D341Med (cell line): ENCODE measurements at regions not wholly inside any gene's neighbourhood (a gene's known extent, or its start where the extent isn't known, plus 50 kb on each side); places are given as distances from the start of the nearest gene placed in this dataset.
A peak's percentile ranks its signal among the peaks of the same experiment; 100 is the strongest.
"Not testable (repeated sequence)": the region's sequence is repeated elsewhere in the genome, so short reads cannot be mapped to it uniquely, and the experiment has no call there.

Experiments used
- DNase-seq: peaks from one replicate; pipeline ENCODE4 v3.0.0; 2012; ENCODE audit warnings: low spot score

DNA sequence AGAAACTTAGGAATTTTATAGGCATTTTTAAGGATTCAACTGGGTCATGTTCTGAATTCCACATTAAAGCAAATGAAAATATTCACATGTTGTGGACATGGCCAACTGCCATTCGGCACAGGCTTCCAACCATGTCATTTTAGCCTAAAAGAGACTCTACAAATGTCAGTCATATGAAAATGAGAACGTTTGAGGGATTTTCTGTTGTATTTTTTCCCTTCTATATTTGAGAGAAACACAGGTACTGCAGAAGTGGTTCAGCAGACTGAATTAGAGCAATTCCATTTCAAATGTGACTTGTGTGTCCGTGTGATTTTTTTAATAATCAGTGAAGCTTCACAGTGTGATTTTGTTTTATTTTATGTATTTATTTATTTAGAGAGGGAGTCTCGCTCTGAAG lies 124.3 kb downstream of the TP53TG3F start:
- not testable (repeated sequence) for DNase-seq

DNA sequence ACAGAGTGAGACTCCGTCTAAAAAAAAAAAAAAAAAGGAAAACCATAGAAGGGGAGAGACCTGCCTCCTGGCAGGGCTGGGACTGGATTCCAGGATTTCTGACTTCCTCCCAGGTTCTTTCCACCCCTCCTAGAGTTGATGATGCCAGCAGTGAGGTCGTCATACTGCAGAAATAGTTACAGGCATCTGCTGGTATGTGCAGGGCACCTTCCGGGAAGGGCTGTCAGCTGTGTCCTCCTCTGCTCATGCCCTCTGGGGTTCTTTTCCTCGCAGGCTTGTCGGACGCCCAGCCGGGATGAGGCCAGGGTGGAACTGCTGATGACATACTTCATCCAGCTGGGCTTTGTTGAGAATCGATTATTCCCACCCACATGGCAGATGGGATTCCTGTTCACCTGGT lies 129.2 kb downstream of the TP53TG3F start:
- not testable (repeated sequence) for DNase-seq

DNA sequence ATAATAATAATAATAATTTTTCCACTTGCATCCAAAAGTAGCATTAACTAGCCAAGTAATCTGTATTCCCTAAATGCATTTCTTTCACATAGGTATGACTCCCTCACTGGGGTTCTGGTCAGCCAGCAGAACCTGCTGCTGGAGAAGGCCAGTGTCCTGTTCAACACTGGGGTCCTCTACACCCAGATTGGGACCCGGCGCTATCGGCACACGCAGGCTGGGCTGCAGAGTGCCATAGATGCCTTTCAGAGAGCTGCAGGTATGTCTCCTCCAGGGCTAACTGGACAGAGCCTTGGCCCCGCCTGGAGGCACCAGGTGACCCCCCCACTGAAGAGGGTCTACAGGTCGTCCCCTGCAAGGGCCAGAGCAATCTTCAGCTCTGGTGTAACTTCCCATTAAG lies 133.9 kb downstream of the TP53TG3F start:
- DNase-seq, result not testable (repeated sequence)

DNA sequence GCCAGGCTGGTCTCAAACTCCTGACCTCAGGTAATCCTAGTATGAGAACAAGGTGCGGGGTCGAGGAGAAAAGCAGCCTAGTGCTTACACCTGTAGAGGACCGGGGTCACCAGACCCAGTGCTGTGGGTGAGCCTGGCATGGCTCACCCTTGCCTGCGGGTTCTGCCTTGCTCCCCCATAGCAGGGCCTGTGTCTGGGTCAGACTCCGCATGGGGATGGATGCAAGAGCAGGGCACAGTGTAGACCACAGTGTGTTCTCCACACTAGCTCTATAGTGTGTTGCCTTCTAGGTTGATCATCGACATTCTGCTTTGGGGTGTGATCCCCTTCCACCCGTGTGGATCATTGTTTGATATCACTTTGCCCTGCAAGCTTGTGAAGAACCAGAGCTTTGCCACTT lies 135.7 kb downstream of the TP53TG3F start:
- DNase-seq, result not testable (repeated sequence)

DNA sequence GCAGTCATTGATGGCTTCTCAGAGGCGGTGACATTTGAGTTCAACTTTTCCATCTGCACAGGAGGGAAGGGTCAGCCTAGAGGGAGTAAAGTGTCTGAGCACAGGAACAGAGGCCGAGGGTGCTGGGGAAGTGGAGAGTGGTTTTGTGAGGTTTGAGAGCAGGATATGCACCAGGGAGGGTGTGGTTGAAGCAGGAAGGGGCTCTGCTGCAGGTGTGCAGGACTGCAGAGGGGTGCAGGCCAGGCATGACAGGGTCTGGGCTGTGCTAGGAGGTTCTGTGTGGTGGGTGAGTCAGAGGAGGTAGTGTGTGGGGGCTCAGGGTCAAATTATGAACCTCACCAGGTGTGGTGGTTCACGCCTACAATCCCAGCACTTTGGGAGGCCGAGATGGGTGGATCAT lies 141.6 kb downstream of the TP53TG3F start:
- not testable (repeated sequence) for DNase-seq

DNA sequence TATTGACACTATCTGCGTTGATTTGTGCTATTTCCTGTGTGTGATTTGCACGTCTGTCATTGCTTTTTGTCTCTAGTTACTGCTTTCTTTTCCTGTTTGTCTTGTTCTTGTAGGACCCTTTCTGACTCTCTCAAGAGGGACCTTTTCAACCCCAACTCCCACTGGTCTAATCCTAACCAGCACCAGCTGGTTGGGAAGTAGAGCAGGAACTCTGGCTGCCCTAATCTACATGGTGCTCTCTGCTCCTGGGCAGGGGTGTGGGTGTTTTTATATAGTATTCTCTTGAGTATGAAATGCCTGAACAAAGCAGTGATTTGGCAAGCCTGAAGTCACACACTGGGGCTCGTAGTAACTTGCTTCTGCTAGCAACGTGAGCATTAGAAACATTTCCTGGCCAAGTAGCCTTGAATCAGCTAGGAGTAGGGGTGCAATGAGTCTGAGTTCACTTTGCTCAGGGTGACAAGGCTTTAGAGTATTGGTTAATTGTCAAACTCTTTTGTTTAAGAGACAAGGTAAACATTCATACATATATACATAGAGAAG lies 164.2 kb downstream of the TP53TG3F start:
- DNase-seq, result not testable (repeated sequence)

DNA sequence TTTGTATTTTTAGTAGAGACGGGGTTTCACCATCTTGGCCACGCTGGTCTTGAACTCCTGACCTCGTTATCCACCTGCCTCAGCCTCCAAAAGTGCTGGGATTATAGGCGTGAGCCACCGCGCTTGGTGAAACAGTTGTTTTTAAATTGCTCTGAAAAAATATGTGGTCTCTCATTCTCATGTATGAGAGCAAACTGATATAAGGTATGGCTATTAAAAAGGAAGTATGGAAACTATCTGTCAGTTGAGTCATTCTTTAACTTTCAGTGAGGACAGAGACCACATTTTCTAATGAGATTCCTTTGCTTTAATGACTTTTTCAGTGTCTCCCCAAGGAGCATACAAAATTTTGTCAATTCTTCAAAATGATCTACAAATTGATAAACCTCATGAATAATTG lies 169.5 kb downstream of the TP53TG3F start:
- DNase-seq, result not testable (repeated sequence)

DNA sequence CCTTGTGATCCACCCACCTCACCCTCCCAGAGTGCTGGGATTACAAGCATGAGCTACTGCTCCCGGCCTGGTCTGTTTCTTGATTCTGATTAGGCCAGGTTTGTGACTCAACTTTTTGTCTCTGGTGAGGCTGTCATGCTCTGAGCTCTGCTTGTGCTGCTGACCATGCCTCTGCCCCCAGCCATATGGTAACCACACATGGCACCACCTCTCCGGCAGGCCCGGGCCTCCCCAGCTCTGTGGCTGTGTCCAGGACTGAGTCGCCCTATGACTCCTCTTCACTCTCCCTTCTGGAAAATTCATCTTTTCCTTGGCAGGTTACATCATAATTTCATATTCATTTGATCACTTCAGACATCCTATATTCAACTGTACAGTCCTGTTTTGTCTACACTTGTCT lies 172.3 kb downstream of the TP53TG3F start:
- DNase-seq, result not testable (repeated sequence)

DNA sequence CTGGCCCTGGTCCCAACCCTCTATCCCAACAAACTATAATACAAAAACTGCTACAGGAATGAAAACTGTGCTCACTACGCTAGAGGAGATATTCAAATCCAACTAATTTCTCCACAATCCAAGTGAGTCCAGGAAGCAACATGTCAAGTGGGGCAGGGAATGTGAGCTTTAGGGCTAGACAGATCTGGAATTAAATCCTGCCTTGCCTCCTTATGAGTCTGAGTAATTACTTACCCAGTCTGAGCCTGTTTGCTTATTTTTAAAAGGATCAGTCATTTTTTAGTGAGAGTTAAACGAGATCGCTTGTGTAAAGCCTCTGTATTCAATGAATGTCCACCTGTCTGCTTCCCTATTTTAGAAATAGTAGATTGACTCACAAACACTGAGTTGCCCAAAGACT lies 174.6 kb downstream of the TP53TG3F start:
- not testable (repeated sequence) for DNase-seq

DNA sequence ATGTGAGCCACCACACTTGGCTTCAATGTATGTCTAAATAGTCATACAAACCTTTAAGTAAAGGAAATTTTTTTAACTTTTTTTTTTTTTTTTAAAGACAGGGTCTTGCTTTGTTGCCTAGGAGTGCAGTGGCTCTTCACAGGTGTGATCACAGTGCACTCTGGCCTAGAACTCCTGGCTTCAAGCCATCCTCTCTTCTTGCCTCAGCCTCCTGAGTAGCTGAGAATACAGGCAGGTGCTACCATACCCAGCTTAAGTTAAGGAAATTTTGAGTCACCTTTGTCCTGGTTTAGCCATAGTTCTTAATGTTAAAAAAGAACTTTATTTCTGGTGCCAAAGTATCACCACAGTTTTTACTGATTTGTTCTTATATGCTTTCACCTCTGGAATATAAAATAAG lies 177.3 kb downstream of the TP53TG3F start:
- DNase-seq, result not testable (repeated sequence)

DNA sequence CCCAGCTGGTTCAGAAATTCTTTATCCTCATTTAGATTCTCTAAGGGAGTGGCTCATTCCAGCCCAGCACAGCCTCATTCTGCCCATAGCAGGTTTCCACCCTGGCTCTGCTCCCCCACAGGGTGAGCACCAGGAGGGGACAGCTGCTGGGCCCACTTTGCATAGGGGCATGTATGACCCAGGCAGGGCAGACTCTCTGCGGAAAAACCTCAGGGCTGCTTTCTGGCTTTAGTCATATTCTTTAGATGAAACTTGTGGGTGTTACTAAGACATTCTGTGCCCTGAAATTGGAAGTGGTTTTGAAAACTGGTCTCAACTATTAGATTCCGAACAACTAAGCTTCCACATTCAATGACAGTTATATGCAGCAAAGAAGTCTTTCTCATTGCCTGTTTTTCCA lies 183.9 kb downstream of the TP53TG3F start:
- not testable (repeated sequence) for DNase-seq

DNA sequence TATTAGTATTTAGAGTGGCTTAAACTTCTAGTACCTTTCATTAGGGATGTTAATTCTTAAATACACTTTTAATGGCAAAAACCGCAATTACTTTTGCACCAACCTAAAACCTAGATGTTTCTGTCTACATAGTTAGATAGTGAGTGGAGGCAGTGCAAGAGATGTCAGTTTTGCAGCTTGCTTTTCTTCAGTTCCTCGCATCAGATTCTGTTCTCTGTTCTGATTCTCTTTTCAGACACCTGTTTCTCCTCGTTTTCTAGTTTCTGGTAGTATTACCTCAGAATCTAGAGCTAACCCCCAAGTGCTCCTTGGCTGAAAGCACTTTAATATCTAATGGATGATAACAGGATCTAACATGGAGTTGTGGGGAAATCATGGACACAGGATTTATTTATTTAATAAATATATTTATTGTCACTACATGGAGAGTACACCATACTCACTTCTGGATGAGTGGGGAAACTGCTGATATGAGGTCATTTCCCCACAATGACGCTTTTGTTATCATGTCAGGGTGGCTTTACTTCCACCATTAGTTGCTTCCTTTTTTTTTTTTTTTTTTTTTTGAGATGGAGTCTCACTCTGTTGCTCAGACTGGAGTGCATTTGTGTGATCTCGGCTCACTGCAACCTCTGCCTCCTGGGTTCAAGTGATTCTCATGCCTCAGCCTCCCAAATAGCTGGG lies 184.4 kb downstream of the TP53TG3F start:
- not testable (repeated sequence) for DNase-seq

DNA sequence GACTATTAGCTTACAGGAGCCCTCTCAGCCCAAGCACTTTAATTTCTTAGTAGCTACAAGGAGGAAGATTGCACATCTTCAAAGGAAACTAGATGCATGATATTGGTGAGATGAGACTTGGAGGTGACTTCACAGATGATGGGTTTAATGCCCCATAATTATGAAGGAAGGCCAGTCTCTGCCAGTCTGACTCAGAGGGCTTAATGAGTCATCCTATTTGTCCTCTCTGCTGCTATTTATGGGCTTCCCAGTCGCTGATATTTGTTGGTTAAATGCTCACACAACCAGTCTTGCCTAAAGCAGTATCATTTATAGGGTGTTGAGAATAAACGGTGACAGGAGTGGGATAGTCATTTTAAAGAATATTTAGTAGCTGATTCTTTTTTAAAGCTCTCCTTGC lies 187.0 kb downstream of the TP53TG3F start:
- not testable (repeated sequence) for DNase-seq

DNA sequence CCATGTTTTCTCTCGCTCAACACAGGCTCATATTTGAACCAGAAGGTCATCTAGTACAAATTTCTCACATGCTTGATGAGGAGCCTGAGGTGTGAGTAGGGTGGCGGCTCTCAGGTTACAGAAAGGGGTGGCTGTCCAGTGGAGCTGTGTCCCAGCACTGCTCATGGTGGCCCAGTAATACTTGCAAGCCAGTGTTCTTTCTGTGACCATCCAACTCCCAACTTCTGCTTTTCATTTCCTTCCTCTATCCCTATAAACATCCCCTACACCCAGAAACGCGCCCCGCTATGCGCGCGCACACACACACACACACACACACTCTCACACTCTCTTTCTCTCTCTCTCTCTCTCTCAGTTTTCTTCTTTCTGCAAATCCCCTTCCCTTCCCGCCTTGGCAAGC lies 196.3 kb downstream of the TP53TG3F start:
- not testable (repeated sequence) for DNase-seq

DNA sequence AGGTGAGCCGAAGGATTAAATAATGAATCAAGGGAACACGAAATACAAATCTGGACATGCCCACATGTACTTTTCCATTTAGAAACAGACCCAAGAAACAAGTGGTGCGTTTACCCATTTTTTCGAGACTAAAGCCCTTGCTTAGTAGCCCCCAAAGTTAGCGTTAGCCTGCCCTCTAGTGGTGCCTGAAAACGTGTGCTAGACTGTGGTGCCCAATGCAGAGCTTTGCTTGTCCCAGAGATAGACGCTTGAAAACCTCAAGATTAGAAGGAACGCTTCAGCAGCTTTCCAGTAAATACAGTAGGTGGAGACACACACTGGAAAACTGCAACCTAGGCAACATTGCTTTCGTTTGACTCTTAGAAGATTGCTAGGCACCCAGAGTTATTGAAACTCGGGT lies 197.0 kb downstream of the TP53TG3F start:
- not testable (repeated sequence) for DNase-seq

DNA sequence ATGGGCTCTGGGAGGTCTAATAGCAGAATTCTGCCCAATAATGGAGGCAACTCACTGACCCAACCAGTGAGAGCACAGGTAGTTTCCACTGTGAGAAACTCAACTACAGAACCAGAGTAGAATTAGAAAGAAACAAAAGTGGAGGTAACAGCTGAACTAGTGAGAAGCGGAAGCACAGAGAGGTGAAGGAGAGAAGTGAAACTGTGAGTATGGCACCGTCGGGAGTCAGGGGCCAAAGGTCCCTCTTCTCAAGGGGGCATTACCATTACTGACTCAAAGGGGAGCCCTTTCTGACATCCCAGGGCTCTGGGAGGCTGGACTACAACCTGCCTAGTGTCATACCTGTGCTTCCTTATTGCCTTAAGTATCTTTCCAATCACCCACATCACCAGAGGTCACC lies 198.3 kb downstream of the TP53TG3F start:
- DNase-seq, result not testable (repeated sequence)

DNA sequence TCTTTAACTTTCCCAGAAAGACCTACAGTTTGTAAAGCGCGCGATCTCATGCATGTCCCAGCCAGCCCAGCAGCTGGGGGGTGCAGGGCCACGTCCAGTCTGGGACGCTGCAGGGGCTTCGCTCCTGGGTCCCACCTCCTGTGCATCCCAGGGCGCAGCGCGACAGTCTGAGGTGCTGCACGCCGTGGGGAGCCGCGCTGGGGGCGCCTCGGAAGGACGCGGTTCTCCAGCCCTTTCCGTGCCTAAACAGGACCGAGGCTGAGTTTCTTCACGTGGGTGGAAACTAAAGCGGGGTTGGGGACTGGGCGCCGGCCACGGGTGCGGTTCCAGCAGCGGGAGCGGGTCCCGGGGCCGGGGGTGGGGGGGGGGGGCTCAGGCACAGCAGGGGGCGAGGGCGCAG lies 221.4 kb downstream of the TP53TG3F start:
- DNase-seq, result not testable (repeated sequence)

DNA sequence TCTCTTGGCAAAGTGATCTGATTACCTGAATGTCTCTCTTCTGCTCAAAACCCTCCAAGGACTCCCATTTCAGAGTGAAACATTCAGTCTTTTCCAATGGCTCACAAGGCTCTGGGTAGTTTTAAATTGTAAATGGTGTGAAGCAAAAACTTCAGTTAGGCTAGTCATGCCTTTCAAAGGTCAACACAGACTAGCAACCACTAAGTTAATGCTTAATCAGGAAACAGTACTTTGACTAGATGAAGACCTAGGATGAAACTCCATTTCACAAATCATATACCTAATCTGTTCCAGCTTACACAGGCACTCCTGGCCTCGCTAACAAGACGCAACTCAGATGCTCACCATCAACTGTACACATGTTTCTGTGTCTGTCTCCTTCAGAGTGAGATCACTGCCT lies 240.9 kb downstream of the TP53TG3F start:
- DNase-seq, result not testable (repeated sequence)

DNA sequence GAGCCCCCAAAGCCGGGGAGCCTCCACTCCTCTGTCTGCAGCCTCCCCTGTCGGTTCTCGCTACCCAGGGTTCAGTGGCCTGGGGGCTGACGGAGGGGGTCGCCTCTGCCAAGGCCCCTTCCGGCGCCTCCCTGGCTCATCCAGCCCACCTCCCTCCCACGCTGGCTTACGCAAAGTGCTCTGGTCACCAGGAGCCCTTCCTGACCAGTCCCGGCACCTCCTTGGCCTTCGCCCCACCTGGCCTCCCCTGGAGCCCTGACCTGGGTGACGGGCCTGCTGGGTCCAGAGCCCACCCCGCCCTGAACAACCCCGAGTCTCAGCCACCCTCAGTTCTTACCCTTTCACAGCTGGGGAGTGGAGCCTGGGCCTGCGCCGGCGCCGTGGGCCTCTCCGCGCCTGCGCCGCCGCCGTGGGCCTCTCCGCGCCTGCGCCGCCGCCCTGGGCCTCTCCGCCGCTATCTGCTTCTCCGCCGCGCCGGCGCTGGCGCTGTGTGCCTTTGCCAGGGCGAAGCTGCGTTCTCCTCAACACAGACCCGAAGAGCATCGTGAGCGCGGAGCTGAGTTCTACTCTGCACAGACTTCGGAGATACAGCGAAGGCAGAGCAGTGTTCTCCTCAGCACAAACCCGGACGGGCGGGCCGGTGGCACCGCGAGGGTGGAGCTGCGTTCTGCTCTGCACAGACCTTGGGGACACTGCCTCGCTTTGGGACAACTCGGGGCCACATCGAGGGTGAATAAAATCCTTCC lies 247.6 kb downstream of the TP53TG3F start:
- not testable (repeated sequence) for DNase-seq

DNA sequence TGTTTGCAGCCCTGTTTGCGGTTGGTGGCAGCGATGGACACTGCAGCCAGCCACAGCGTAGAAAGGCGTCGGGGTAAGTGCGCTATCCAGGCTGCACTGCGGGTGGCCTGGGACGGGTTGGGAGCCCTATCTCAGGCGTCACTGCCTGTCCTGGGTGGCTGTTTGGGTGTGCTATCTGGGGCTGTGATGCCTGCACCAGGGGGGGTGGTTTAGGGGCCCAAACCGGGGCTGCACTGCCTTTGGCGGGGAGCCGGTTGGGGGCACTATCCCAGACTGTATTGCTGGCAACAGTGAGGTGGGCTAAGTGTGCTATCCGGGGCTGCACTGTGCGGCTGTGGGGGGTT lies 248.2 kb downstream of the TP53TG3F start:
- not testable (repeated sequence) for DNase-seq

DNA sequence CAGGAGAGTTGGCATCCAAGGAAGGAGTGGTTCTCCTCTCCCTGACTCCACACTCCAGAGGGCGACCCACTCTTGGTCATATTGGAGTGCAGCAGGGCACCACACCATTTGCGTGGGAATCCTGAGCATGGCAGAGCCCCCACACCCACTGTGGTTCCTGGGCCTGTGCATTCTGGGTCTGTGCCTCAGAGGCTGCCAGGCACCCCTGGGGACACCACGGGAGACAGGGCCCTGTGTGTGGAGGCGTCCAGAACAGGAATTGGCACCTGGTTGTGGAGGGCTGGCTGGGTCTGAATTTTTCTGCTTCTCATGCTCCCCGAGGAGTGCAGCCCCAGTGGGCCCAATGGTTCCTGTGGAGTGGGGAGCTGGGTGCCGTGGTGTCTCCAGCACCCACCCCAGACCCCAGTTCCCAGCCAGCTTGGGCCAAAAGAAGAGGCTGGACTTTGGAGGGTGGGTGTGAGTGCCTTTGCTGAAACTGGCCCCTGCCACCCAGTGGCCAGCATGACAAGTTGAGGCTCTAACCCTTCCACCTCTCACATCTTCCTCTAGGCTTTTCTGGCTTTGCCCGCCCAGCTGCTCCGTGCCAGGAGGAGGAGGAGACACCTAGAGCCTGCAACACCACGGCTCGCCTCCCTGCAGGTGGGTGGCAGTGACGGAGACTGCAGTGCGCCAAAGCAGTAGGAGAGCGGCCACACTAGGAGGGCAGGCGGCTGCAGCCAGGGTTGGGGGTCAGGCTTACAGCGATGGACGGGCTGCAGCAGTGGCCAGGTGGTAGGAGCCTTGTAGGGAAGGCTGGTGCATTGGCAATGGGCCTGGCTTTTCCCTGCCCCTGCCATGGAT lies 250.7 kb downstream of the TP53TG3F start:
- peak; percentile 0 for DNase-seq

DNA sequence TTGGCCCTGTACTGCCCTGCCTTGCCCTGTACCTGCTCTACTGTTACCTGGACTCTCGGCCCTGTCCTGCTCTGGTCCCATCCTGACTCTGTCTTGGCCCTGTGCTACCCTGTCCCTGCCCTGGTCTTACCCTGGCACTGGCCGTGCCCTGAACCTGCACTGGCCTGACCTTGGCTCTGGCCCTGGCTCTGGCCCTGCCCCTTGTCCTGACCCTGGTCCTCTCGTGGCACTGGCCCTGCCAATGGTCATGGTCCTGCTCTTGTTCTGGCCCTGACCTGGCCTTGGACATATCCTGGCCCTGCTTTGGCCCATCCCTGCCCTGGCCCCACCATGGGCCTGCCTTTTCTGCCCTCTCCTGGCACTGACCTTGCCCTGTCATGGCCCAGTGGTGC lies 251.3 kb downstream of the TP53TG3F start:
- DNase-seq, result not testable (repeated sequence)
